GM23338 (cell line): ENCODE measurements at regions not wholly inside any gene's neighbourhood (a gene's known extent, or its start where the extent isn't known, plus 50 kb on each side); places are given as distances from the start of the nearest gene placed in this dataset.

Experiments used
- ATAC-seq: fragments of 200-7000 bp; cut with Tn5 transposase; 3 replicates; pipeline ENCODE4 v1.9.1; 2020
- DNase-seq: peaks from one replicate; pipeline ENCODE4 v3.0.0-alpha.2; 2015; ENCODE audit warnings: low spot score
- H2AFZ ChIP-seq: fragments of 200-600 bp; sonication (generic); 2 replicates; pipeline ENCODE4 v1.8.0; 2016; ENCODE audit warnings: antibody characterized with exemption, mild to moderate bottlenecking, moderate library complexity
- H3F3A ChIP-seq: fragments of 200-600 bp; sonication (generic); replicated peaks from 2 replicates; pipeline ENCODE4 v1.8.0; 2017; ENCODE audit warnings: antibody characterized with exemption, mixed run types, low read depth
- H3K27ac ChIP-seq: fragments of 200-600 bp; sonication (generic); 2 replicates; pipeline ENCODE4 v1.6.1; 2016; ENCODE audit warnings: low read depth
- H3K27me3 ChIP-seq: fragments of 200-600 bp; sonication (generic); 2 replicates; pipeline ENCODE4 v1.8.0; 2016; ENCODE audit warnings: mild to moderate bottlenecking, mixed run types, moderate library complexity; ENCODE audit not compliant: insufficient read depth
- H3K36me3 ChIP-seq: fragments of 200-600 bp; sonication (generic); 2 replicates; pipeline ENCODE4 v1.8.0; 2016; ENCODE audit warnings: mild to moderate bottlenecking; ENCODE audit not compliant: insufficient read depth
- H3K4me1 ChIP-seq: fragments of 200-600 bp; sonication (generic); 2 replicates; pipeline ENCODE4 v1.8.0; 2016; ENCODE audit warnings: mild to moderate bottlenecking, moderate library complexity; ENCODE audit not compliant: insufficient read depth
- H3K4me2 ChIP-seq: fragments of 200-600 bp; sonication (generic); 2 replicates; pipeline ENCODE4 v1.7.1; 2017; ENCODE audit warnings: mixed run types
- H3K4me3 ChIP-seq: fragments of 200-600 bp; sonication (generic); 2 replicates; pipeline ENCODE4 v1.6.1; 2016; ENCODE audit warnings: mixed run types
- H3K79me2 ChIP-seq: fragments of 200-600 bp; sonication (generic); replicated peaks from 2 replicates; pipeline ENCODE4 v1.8.0; 2017; ENCODE audit warnings: mild to moderate bottlenecking; ENCODE audit not compliant: insufficient read depth
- H3K9me2 ChIP-seq: fragments of 200-600 bp; sonication (generic); 2 replicates; pipeline ENCODE4 v1.8.0; 2017; ENCODE audit not compliant: insufficient read depth
- H4K20me1 ChIP-seq: fragments of 200-600 bp; sonication (generic); replicated peaks from 2 replicates; pipeline ENCODE4 v1.8.0; 2017; ENCODE audit warnings: mild to moderate bottlenecking; ENCODE audit not compliant: insufficient read depth
- H3K27ac Mint-ChIP-seq: 2 replicates; pipeline ENCODE4 v1.8.0; 2020; ENCODE audit warnings: inconsistent platforms, mild to moderate bottlenecking, moderate library complexity, mixed read lengths
- H3K27me3 Mint-ChIP-seq: 3 replicates; pipeline ENCODE4 v1.8.0; 2022; ENCODE audit warnings: low read depth, mild to moderate bottlenecking, moderate library complexity, mixed read lengths, inconsistent platforms; ENCODE audit not compliant: insufficient read depth, poor library complexity
- H3K36me3 Mint-ChIP-seq: 3 replicates; pipeline ENCODE4 v1.8.0; 2021; ENCODE audit warnings: low read depth, mild to moderate bottlenecking, inconsistent platforms, moderate library complexity, mixed read lengths
- H3K4me1 Mint-ChIP-seq: 3 replicates; pipeline ENCODE4 v1.8.0; 2020; ENCODE audit warnings: mild to moderate bottlenecking, inconsistent platforms, mixed read lengths
- H3K4me3 Mint-ChIP-seq: 3 replicates; pipeline ENCODE4 v1.8.0; 2021; ENCODE audit warnings: moderate library complexity, mild to moderate bottlenecking, inconsistent platforms, mixed read lengths
- H3K9me3 Mint-ChIP-seq: 3 replicates; pipeline ENCODE4 v1.8.0; 2020; ENCODE audit warnings: moderate library complexity, mild to moderate bottlenecking, inconsistent platforms, mixed read lengths
- CREB1 ChIP-seq: fragments of 250-450 bp; sonication (Bioruptor Pico); IDR thresholded peaks from 2 replicates; pipeline ENCODE4 v1.5.0; 2020; ENCODE audit warnings: low read depth, mild to moderate bottlenecking, moderate library complexity
- EZH2 ChIP-seq: fragments of 200-600 bp; sonication (generic); IDR thresholded peaks from one replicate; pipeline ENCODE4 v1.8.0; 2017; ENCODE audit warnings: antibody characterized with exemption, mild to moderate bottlenecking, low read depth; ENCODE audit not compliant: unreplicated experiment
- EZH2phosphoT487 ChIP-seq: fragments of 200-600 bp; sonication (generic); IDR thresholded peaks from one replicate; pipeline ENCODE4 v1.8.1; 2018; ENCODE audit warnings: antibody characterized with exemption; ENCODE audit not compliant: unreplicated experiment
- JUNB ChIP-seq: IDR thresholded peaks from one replicate; pipeline ENCODE4 v1.6.1; 2016; ENCODE audit warnings: antibody characterized with exemption; ENCODE audit not compliant: unreplicated experiment
- NANOG ChIP-seq: IDR thresholded peaks from 2 replicates; pipeline ENCODE4 v1.6.1; 2016; ENCODE audit warnings: antibody characterized with exemption, borderline replicate concordance
- POLR2AphosphoS5 ChIP-seq: IDR thresholded peaks from 2 replicates; pipeline ENCODE4 v1.6.1; 2016; ENCODE audit warnings: antibody characterized with exemption, low read depth
- STAT1 ChIP-seq: IDR thresholded peaks from one replicate; pipeline ENCODE4 v1.6.1; 2016; ENCODE audit warnings: antibody characterized with exemption; ENCODE audit not compliant: unreplicated experiment
- ZNF114 ChIP-seq: fragments of 250-450 bp; sonication (Bioruptor Pico); IDR thresholded peaks from 2 replicates; pipeline ENCODE4 v1.5.0; 2020; ENCODE audit warnings: mild to moderate bottlenecking, moderate library complexity
- ZNF331 ChIP-seq: fragments of 250-450 bp; sonication (Bioruptor Pico); IDR thresholded peaks from 2 replicates; pipeline ENCODE4 v1.5.0; 2020; ENCODE audit warnings: low read depth, mild to moderate bottlenecking, moderate library complexity
- TF ChIP-seq, protein P1 (sequence below), 2 experiments: fragments of 200-600 bp in 1 of 2; sonication (generic) in 1 of 2; conservative IDR thresholded peaks; 2 replicates each; pipeline versions ENCODE4 v1.5.1 to v1.6.1; 2016 to 2017; ENCODE audit warnings: antibody characterized with exemption in 2 of 2, low read depth in 2 of 2, mild to moderate bottlenecking in 2 of 2, moderate library complexity in 1 of 2
- TF ChIP-seq, protein P2 (sequence below): IDR thresholded peaks from one replicate; pipeline ENCODE4 v1.6.1; 2018; ENCODE audit warnings: antibody characterized with exemption; ENCODE audit not compliant: unreplicated experiment
- TF ChIP-seq, protein P3 (sequence below): fragments of 250-450 bp; sonication (Bioruptor Pico); IDR thresholded peaks from 2 replicates; pipeline ENCODE4 v1.5.0; 2020; ENCODE audit warnings: mild to moderate bottlenecking, moderate library complexity

DNA sequence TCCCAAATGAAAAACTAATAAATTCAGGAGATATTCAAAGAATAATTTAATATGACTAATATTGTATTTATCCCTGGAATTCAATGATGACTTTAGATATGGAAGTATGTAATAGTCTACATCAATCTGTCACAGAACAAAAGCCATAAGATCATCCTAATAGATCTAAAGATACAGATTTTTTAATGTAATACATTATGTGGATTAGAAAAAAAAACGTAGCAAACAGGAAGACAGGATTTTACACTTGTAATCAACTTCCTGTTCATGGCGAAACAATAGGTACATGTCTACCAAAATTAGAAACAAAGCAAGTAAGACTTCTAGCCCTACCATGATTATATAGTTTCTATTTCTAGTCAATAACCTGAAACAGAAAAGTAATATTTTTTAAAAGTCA, 192.2 kb downstream of the TTC32 start:
- Mint-ChIP-seq H3K27me3 (peaks cover 2% of the 10 kb centered on the region), H3K27ac (no peak overlapping the region), H3K9me3 (peaks cover 7% of the 10 kb centered on the region), H3K4me1 (peaks cover 5% of the 10 kb centered on the region; the same call in 2 of the 3 replicates), H3K36me3 (no peaks in the 10 kb centered on the region), H3K4me3 (no peak overlapping the region)
- H3K27ac ChIP-seq: no peak overlapping the region
- no peaks in the 10 kb centered on the region for H3K27me3 ChIP-seq
- no peak overlapping the region for H3K4me3 ChIP-seq
- ATAC-seq (no peak), DNase-seq (no peak)
- H4K20me1 ChIP-seq: no peaks in the 10 kb centered on the region
- H3K79me2 ChIP-seq: no peaks in the 10 kb centered on the region
- H3F3A ChIP-seq: no peaks in the 10 kb centered on the region
- H3K4me2 ChIP-seq: no peak overlapping the region
- no peaks in the 10 kb centered on the region; the same call in 1 of the 2 replicates for H3K36me3 ChIP-seq
- no peak overlapping the region for H2AFZ ChIP-seq
- no peak for TF ChIP-seq POLR2AphosphoS5
- TF ChIP-seq JUNB: no peak
- TF ChIP-seq, protein P1, sequence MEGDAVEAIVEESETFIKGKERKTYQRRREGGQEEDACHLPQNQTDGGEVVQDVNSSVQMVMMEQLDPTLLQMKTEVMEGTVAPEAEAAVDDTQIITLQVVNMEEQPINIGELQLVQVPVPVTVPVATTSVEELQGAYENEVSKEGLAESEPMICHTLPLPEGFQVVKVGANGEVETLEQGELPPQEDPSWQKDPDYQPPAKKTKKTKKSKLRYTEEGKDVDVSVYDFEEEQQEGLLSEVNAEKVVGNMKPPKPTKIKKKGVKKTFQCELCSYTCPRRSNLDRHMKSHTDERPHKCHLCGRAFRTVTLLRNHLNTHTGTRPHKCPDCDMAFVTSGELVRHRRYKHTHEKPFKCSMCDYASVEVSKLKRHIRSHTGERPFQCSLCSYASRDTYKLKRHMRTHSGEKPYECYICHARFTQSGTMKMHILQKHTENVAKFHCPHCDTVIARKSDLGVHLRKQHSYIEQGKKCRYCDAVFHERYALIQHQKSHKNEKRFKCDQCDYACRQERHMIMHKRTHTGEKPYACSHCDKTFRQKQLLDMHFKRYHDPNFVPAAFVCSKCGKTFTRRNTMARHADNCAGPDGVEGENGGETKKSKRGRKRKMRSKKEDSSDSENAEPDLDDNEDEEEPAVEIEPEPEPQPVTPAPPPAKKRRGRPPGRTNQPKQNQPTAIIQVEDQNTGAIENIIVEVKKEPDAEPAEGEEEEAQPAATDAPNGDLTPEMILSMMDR (conservative IDR thresholded peaks at IDR 0.05; ENCODE audit: low read depth in 2 of 2): no peak
- TF ChIP-seq CREB1 (CRISPR knock-in tag): no peak
- TF ChIP-seq, protein P2, sequence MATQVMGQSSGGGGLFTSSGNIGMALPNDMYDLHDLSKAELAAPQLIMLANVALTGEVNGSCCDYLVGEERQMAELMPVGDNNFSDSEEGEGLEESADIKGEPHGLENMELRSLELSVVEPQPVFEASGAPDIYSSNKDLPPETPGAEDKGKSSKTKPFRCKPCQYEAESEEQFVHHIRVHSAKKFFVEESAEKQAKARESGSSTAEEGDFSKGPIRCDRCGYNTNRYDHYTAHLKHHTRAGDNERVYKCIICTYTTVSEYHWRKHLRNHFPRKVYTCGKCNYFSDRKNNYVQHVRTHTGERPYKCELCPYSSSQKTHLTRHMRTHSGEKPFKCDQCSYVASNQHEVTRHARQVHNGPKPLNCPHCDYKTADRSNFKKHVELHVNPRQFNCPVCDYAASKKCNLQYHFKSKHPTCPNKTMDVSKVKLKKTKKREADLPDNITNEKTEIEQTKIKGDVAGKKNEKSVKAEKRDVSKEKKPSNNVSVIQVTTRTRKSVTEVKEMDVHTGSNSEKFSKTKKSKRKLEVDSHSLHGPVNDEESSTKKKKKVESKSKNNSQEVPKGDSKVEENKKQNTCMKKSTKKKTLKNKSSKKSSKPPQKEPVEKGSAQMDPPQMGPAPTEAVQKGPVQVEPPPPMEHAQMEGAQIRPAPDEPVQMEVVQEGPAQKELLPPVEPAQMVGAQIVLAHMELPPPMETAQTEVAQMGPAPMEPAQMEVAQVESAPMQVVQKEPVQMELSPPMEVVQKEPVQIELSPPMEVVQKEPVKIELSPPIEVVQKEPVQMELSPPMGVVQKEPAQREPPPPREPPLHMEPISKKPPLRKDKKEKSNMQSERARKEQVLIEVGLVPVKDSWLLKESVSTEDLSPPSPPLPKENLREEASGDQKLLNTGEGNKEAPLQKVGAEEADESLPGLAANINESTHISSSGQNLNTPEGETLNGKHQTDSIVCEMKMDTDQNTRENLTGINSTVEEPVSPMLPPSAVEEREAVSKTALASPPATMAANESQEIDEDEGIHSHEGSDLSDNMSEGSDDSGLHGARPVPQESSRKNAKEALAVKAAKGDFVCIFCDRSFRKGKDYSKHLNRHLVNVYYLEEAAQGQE: no peak
- no peak for TF ChIP-seq ZNF331 (CRISPR knock-in tag)
- TF ChIP-seq STAT1: no peak
- TF ChIP-seq ZNF114: no peak
- no peak for TF ChIP-seq EZH2
- TF ChIP-seq EZH2phosphoT487: no peak
- TF ChIP-seq, protein P3, sequence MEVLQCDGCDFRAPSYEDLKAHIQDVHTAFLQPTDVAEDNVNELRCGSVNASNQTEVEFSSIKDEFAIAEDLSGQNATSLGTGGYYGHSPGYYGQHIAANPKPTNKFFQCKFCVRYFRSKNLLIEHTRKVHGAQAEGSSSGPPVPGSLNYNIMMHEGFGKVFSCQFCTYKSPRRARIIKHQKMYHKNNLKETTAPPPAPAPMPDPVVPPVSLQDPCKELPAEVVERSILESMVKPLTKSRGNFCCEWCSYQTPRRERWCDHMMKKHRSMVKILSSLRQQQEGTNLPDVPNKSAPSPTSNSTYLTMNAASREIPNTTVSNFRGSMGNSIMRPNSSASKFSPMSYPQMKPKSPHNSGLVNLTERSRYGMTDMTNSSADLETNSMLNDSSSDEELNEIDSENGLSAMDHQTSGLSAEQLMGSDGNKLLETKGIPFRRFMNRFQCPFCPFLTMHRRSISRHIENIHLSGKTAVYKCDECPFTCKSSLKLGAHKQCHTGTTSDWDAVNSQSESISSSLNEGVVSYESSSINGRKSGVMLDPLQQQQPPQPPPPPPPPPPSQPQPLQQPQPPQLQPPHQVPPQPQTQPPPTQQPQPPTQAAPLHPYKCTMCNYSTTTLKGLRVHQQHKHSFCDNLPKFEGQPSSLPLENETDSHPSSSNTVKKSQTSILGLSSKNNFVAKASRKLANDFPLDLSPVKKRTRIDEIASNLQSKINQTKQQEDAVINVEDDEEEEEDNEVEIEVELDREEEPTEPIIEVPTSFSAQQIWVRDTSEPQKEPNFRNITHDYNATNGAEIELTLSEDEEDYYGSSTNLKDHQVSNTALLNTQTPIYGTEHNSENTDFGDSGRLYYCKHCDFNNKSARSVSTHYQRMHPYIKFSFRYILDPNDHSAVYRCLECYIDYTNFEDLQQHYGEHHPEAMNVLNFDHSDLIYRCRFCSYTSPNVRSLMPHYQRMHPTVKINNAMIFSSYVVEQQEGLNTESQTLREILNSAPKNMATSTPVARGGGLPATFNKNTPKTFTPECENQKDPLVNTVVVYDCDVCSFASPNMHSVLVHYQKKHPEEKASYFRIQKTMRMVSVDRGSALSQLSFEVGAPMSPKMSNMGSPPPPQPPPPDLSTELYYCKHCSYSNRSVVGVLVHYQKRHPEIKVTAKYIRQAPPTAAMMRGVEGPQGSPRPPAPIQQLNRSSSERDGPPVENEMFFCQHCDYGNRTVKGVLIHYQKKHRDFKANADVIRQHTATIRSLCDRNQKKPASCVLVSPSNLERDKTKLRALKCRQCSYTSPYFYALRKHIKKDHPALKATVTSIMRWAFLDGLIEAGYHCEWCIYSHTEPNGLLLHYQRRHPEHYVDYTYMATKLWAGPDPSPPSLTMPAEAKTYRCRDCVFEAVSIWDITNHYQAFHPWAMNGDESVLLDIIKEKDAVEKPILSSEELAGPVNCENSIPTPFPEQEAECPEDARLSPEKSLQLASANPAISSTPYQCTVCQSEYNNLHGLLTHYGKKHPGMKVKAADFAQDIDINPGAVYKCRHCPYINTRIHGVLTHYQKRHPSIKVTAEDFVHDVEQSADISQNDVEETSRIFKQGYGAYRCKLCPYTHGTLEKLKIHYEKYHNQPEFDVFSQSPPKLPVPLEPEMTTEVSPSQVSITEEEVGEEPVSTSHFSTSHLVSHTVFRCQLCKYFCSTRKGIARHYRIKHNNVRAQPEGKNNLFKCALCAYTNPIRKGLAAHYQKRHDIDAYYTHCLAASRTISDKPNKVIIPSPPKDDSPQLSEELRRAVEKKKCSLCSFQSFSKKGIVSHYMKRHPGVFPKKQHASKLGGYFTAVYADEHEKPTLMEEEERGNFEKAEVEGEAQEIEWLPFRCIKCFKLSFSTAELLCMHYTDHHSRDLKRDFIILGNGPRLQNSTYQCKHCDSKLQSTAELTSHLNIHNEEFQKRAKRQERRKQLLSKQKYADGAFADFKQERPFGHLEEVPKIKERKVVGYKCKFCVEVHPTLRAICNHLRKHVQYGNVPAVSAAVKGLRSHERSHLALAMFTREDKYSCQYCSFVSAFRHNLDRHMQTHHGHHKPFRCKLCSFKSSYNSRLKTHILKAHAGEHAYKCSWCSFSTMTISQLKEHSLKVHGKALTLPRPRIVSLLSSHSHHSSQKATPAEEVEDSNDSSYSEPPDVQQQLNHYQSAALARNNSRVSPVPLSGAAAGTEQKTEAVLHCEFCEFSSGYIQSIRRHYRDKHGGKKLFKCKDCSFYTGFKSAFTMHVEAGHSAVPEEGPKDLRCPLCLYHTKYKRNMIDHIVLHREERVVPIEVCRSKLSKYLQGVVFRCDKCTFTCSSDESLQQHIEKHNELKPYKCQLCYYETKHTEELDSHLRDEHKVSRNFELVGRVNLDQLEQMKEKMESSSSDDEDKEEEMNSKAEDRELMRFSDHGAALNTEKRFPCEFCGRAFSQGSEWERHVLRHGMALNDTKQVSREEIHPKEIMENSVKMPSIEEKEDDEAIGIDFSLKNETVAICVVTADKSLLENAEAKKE: no peak
- no peak for TF ChIP-seq NANOG
- no peaks in the 10 kb centered on the region for H3K4me1 ChIP-seq
- no peaks in the 10 kb centered on the region for H3K9me2 ChIP-seq
